OCI-LY3 (cell line): ENCODE measurements at regions not wholly inside any gene's neighbourhood (a gene's known extent, or its start where the extent isn't known, plus 50 kb on each side); places are given as distances from the start of the nearest gene placed in this dataset.

Experiments
- EZH2phosphoT487 ChIP-seq: fragments of 200-600 bp; shearing (Covaris generic); IDR thresholded peaks from 2 replicates; pipeline ENCODE4 v1.6.1; 2018; ENCODE audit warnings: antibody characterized with exemption, mixed run types, low read depth
- TF ChIP-seq, protein P1 (sequence below): fragments of 200-600, 300-600 bp; sonication (generic); IDR thresholded peaks from 2 replicates; pipeline ENCODE4 v1.5.1; 2014; ENCODE audit warnings: antibody characterized with exemption, low read length, low read depth

DNA sequence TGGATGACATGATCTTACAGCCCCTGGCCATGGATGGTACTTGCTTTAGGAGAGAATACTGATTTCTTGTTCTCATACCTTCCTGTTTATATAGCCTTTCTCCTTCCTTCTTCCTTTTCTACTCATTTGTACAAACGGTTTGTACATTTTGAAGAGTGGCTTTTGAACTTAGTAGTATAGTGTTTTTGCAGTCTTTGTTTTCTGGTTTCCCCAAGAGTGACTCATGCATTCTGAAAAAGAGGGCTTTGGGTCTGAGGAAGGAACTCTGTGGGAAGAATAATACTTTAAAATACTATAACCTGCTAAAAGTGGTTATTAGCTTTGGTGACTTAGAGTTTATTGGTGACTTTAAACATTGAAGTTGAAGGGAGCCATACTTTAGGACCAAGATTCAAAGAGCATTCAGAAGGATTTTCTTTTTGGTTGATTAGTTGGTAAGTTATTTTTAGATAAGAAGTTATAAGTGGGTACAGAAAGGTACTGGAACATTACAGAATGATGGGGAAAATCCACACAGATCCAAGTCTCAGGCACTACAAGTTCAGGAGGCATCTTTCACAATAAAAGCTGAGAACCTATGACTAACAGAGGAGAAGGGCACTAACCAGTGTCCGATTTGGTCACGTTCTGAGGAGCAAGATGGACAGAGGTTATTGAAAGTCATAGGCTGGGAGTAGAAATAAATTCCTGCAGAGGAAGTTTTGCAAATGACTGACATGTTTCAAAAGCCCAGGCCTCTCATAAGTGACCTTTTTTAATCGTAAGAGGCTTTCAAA is 369.6 kb upstream of the AZI2 start:
- TF ChIP-seq, protein P1, sequence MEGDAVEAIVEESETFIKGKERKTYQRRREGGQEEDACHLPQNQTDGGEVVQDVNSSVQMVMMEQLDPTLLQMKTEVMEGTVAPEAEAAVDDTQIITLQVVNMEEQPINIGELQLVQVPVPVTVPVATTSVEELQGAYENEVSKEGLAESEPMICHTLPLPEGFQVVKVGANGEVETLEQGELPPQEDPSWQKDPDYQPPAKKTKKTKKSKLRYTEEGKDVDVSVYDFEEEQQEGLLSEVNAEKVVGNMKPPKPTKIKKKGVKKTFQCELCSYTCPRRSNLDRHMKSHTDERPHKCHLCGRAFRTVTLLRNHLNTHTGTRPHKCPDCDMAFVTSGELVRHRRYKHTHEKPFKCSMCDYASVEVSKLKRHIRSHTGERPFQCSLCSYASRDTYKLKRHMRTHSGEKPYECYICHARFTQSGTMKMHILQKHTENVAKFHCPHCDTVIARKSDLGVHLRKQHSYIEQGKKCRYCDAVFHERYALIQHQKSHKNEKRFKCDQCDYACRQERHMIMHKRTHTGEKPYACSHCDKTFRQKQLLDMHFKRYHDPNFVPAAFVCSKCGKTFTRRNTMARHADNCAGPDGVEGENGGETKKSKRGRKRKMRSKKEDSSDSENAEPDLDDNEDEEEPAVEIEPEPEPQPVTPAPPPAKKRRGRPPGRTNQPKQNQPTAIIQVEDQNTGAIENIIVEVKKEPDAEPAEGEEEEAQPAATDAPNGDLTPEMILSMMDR, result no peak
- no peak for TF ChIP-seq EZH2phosphoT487
